Neuronal stem cell (in vitro differentiated cells): ENCODE measurements at regions not wholly inside any gene's neighbourhood (a gene's known extent, or its start where the extent isn't known, plus 50 kb on each side); places are given as distances from the start of the nearest gene placed in this dataset.

ENCODE experiments used
- DNase-seq: peaks from one replicate; pipeline ENCODE4 v3.0.0-alpha.2; 2013; ENCODE audit warnings: low spot score
- H2AFZ ChIP-seq: one replicate; pipeline ENCODE4 v1.6.1; 2013; ENCODE audit warnings: mild to moderate bottlenecking, low read length, inconsistent platforms
- H2AK5ac ChIP-seq: 2 replicates; pipeline ENCODE4 v1.6.1; 2013; ENCODE audit warnings: low read depth, mild to moderate bottlenecking, inconsistent platforms, low read length, moderate library complexity, mixed read lengths
- H2BK120ac ChIP-seq: 2 replicates; pipeline ENCODE4 v1.6.1; 2013; ENCODE audit warnings: low read depth, mild to moderate bottlenecking, inconsistent platforms, low read length, moderate library complexity, mixed read lengths
- H2BK12ac ChIP-seq: one replicate; pipeline ENCODE4 v1.6.1; 2013; ENCODE audit warnings: low read length, inconsistent platforms
- H2BK15ac ChIP-seq: 2 replicates; pipeline ENCODE4 v1.6.1; 2013; ENCODE audit warnings: mild to moderate bottlenecking, low read length, inconsistent platforms, mixed read lengths
- H2BK5ac ChIP-seq: one replicate; pipeline ENCODE4 v1.6.1; 2013; ENCODE audit warnings: inconsistent platforms, mild to moderate bottlenecking, low read length, moderate library complexity
- H3K14ac ChIP-seq: one replicate; pipeline ENCODE4 v1.6.1; 2013; ENCODE audit warnings: low read length, inconsistent platforms
- H3K18ac ChIP-seq: 2 replicates; pipeline ENCODE4 v1.6.1; 2013; ENCODE audit warnings: low read length, inconsistent platforms
- H3K23ac ChIP-seq: 2 replicates; pipeline ENCODE4 v1.6.1; 2013; ENCODE audit warnings: low read depth, mild to moderate bottlenecking, mixed read lengths, low read length, inconsistent platforms; ENCODE audit not compliant: poor library complexity
- H3K27ac ChIP-seq: replicated peaks from 3 replicates; pipeline ENCODE4 v1.5.1; 2013; ENCODE audit warnings: low read length, inconsistent platforms
- H3K27me3 ChIP-seq, 3 experiments: 2 replicates each; pipeline ENCODE4 v1.6.1; 2013; ENCODE audit warnings: low read length in 3 of 3, mild to moderate bottlenecking in 2 of 3, inconsistent platforms in 1 of 3, low read depth in 1 of 3, mixed read lengths in 1 of 3, moderate library complexity in 1 of 3; ENCODE audit not compliant: control insufficient read depth in 3 of 3, insufficient read depth in 3 of 3
- H3K36me3 ChIP-seq, 2 donors: replicated peaks in 1 of 2; 2 replicates each; pipeline ENCODE4 v1.6.1; 2013; ENCODE audit warnings: low read length in 2 of 2; ENCODE audit not compliant: control insufficient read depth in 2 of 2, insufficient read depth in 2 of 2
- H3K4ac ChIP-seq: 2 replicates; pipeline ENCODE4 v1.6.1; 2013; ENCODE audit warnings: inconsistent platforms, mild to moderate bottlenecking, low read length, moderate library complexity
- H3K4me1 ChIP-seq, 2 donors: 1 replicate in 1 of 2; 2 replicates in 1 of 2; pipeline ENCODE4 v1.6.1; 2013; ENCODE audit warnings: low read length in 2 of 2, low read depth in 1 of 2; ENCODE audit not compliant: control insufficient read depth in 2 of 2, insufficient read depth in 1 of 2
- H3K4me2 ChIP-seq: one replicate; pipeline ENCODE4 v1.6.1; 2013; ENCODE audit warnings: mild to moderate bottlenecking, low read length, inconsistent platforms; ENCODE audit not compliant: insufficient read depth, poor library complexity, severe bottlenecking
- H3K4me3 ChIP-seq, 2 donors: 2 replicates each; pipeline ENCODE4 v1.5.1; 2013; ENCODE audit warnings: low read length in 2 of 2, mild to moderate bottlenecking in 2 of 2, inconsistent platforms in 1 of 2, moderate library complexity in 1 of 2
- H3K79me1 ChIP-seq: one replicate; pipeline ENCODE4 v1.6.1; 2013; ENCODE audit warnings: low read depth, mild to moderate bottlenecking, inconsistent platforms, low read length, moderate library complexity
- H3K9ac ChIP-seq: one replicate; pipeline ENCODE4 v1.6.1; 2013; ENCODE audit warnings: mild to moderate bottlenecking, low read depth, low read length, inconsistent platforms; ENCODE audit not compliant: poor library complexity
- H3K9me3 ChIP-seq, 2 donors: replicated peaks in 1 of 2; 2 replicates each; pipeline versions ENCODE3 to v1.6.1; 2013; ENCODE audit warnings: low read length in 2 of 2, mild to moderate bottlenecking in 2 of 2, inconsistent platforms in 1 of 2, low read depth in 1 of 2, mixed read lengths in 1 of 2, moderate library complexity in 1 of 2; ENCODE audit not compliant: control insufficient read depth in 2 of 2, insufficient read depth in 1 of 2
- H4K8ac ChIP-seq: one replicate; pipeline ENCODE4 v1.6.1; 2013; ENCODE audit warnings: low read depth, mild to moderate bottlenecking, inconsistent platforms, low read length, moderate library complexity
- H4K91ac ChIP-seq: one replicate; pipeline ENCODE4 v1.6.1; 2013; ENCODE audit warnings: low read length, low read depth, mild to moderate bottlenecking, inconsistent platforms; ENCODE audit not compliant: poor library complexity
- WGBS, 2 donors: extraction: QIAGEN DNeasy Blood & Tissue Kit; methylation state at CpG; one replicate each; pipeline ENCODE4 v1.1.7; 2013; ENCODE audit warnings: missing lambda C conversion rate in 2 of 2, mixed read lengths in 1 of 2; ENCODE audit not compliant: insufficient read length in 2 of 2, insufficient replicate concordance in 1 of 2; ENCODE audit errors: extremely low coverage in 2 of 2; 5-methylcytosine and 5-hydroxymethylcytosine counted together

DNA sequence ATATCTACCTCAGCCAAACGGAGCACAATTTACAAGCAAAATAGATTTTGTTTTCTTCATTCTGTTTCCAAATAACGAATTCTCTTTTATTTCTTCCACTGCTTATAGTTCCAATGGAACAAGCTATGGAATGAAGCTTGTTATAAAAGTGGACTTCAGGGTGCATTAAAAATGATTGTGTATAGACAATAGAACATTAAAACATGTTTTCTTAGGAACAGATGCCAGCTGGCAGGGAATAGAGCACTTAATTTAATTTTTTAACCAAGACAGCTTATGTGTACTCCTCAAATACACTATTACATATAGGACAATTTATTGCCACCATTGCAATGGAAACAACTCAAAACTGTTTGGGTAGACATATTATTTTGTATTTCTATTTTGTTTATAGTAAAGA is 860.1 kb upstream of the TYRP1 start:
- no peak for DNase-seq
- Histone ChIP-seq H3K9me3 (peaks cover 0 to 7% of the 10 kb centered on the region in 2 donors), H2BK120ac (no peak overlapping the region), H3K79me1 (no peaks in the 10 kb centered on the region), H3K14ac (no peak overlapping the region), H2BK5ac (no peak overlapping the region), H3K4me3 (no peak overlapping the region), H3K4me1 (no peaks in the 10 kb centered on the region), H3K18ac (no peak overlapping the region), H3K27me3 (no peaks in the 10 kb centered on the region), H3K23ac (no peak overlapping the region), H2AK5ac (no peak overlapping the region), H2BK15ac (no peak overlapping the region), H4K8ac (no peak overlapping the region), H3K4me2 (no peak overlapping the region), H2AFZ (no peak overlapping the region), H2BK12ac (no peak overlapping the region), H3K27ac (no peak overlapping the region), H3K36me3 (no peaks in the 10 kb centered on the region), H4K91ac (no peak overlapping the region), H3K9ac (no peak overlapping the region), H3K4ac (no peak overlapping the region)
- WGBS, 2 donors: no CpG with 5 or more reads among the region's 2 CpGs

DNA sequence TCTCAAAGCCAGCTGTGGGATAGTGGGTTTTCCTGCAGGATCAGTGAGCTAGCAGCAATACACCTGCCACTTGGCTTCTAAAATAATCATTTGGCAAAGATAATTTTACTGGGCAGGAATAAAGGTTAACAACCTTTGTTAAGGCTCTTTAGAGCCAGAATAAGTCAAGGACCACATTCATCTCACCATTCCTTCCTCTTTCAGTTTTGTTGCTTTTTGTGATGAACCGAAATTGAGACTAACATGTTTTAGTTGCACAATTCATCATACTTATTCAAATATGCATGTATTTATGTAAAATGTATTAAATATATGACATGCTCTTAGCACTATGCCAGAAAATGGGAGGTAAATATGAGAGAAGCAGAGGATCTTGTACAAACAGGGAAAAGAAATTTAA is 824.4 kb upstream of the TYRP1 start:
- no peak overlapping the region for H3K4ac ChIP-seq
- H3K9me3 ChIP-seq: no peaks in the 10 kb centered on the region
- no peak for DNase-seq
- H3K27ac ChIP-seq: no peak overlapping the region
- no peak overlapping the region for H2BK12ac ChIP-seq
- no peak overlapping the region for H4K91ac ChIP-seq
- no peak overlapping the region for H3K4me3 ChIP-seq
- H3K4me1 ChIP-seq: no peaks in the 10 kb centered on the region
- H3K36me3 ChIP-seq: no peaks in the 10 kb centered on the region
- no peak overlapping the region for H4K8ac ChIP-seq
- no peak overlapping the region for H2AFZ ChIP-seq
- H2AK5ac ChIP-seq: no peak overlapping the region
- H3K4me2 ChIP-seq: no peak overlapping the region
- no peaks in the 10 kb centered on the region for H3K79me1 ChIP-seq
- no CpG with 5 or more reads among the region's 1 CpG for WGBS, 2 donors
- no peak overlapping the region for H3K14ac ChIP-seq
- H3K27me3 ChIP-seq: no peaks in the 10 kb centered on the region
- no peak overlapping the region for H3K9ac ChIP-seq
- H2BK120ac ChIP-seq: no peak overlapping the region
- no peak overlapping the region for H2BK15ac ChIP-seq
- H3K23ac ChIP-seq: no peak overlapping the region
- no peak overlapping the region for H3K18ac ChIP-seq
- H2BK5ac ChIP-seq: no peak overlapping the region

DNA sequence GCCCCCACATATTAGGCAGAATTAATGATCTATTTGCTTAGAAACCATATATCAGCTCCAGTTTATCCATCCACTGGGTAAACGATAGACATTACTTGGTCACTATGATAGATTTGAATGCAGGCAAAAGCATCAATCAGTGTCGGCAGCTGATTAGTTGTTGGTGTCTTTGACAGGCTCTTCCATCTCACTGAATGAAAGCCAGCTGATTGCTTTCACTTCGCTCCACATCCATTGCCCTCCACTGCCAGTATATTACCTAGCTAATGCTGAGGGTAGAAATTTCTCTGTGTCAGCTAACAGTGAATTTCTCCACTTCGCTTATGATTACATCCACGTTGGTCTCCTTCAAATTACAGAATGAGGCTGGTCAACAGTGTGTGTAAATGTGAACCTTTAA is 821.3 kb upstream of the TYRP1 start:
- H3K23ac ChIP-seq: no peak overlapping the region
- no peak overlapping the region for H3K4ac ChIP-seq
- H4K8ac ChIP-seq: no peak overlapping the region
- no peak overlapping the region for H3K4me2 ChIP-seq
- no peak overlapping the region for H3K18ac ChIP-seq
- H2AK5ac ChIP-seq: no peak overlapping the region
- no peak overlapping the region for H2BK12ac ChIP-seq
- H3K36me3 ChIP-seq: no peaks in the 10 kb centered on the region
- no peak overlapping the region for H3K9ac ChIP-seq
- WGBS, 2 donors: no CpG with 5 or more reads among the region's 5 CpGs
- H3K27ac ChIP-seq: no peak overlapping the region
- H3K27me3 ChIP-seq: no peaks in the 10 kb centered on the region
- H3K14ac ChIP-seq: no peak overlapping the region
- H3K9me3 ChIP-seq: no peaks in the 10 kb centered on the region
- no peak overlapping the region for H2BK120ac ChIP-seq
- H3K79me1 ChIP-seq: no peaks in the 10 kb centered on the region
- no peak overlapping the region for H2AFZ ChIP-seq
- H2BK15ac ChIP-seq: no peak overlapping the region
- no peak overlapping the region for H3K4me3 ChIP-seq
- H3K4me1 ChIP-seq: no peaks in the 10 kb centered on the region
- no peak overlapping the region for H2BK5ac ChIP-seq
- no peak for DNase-seq
- H4K91ac ChIP-seq: no peak overlapping the region

DNA sequence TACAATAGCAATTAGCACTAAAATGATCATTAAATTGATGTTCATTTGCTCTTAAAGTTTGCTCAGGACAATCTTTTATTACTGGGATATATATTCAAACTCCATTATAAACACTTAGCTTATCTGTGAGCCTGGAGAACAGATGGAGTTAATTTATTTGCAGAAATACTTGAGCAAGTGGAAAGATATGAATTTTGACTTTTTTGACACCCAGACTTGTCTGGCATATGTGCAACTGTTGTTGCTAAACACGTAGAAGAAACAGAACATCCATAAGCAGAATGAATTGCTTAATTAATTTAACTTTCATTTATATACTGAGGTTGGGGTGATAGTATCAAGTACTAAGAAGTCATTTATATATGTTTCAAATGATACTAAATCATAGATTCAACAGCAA is 820.7 kb upstream of the TYRP1 start:
- H3K4me1 ChIP-seq: no peaks in the 10 kb centered on the region
- H3K4ac ChIP-seq: no peak overlapping the region
- H3K4me2 ChIP-seq: no peak overlapping the region
- no peak overlapping the region for H2BK15ac ChIP-seq
- H3K27me3 ChIP-seq: no peaks in the 10 kb centered on the region
- DNase-seq: no peak
- H2BK5ac ChIP-seq: no peak overlapping the region
- no peak overlapping the region for H2BK12ac ChIP-seq
- H4K91ac ChIP-seq: no peak overlapping the region
- no peak overlapping the region for H3K14ac ChIP-seq
- H3K9ac ChIP-seq: no peak overlapping the region
- no peaks in the 10 kb centered on the region for H3K79me1 ChIP-seq
- H3K4me3 ChIP-seq: no peak overlapping the region
- H2AK5ac ChIP-seq: no peak overlapping the region
- no peak overlapping the region for H3K27ac ChIP-seq
- H2AFZ ChIP-seq: no peak overlapping the region
- no peak overlapping the region for H4K8ac ChIP-seq
- no peaks in the 10 kb centered on the region for H3K9me3 ChIP-seq
- no peaks in the 10 kb centered on the region for H3K36me3 ChIP-seq
- no CpG with 5 or more reads among the region's 1 CpG for WGBS, 2 donors
- no peak overlapping the region for H3K18ac ChIP-seq
- no peak overlapping the region for H2BK120ac ChIP-seq
- no peak overlapping the region for H3K23ac ChIP-seq
